H54 (cell line): ENCODE measurements at regions not wholly inside any gene's neighbourhood (a gene's known extent, or its start where the extent isn't known, plus 50 kb on each side); places are given as distances from the start of the nearest gene placed in this dataset.
"Not testable (repeated sequence)": the region's sequence is repeated elsewhere in the genome, so short reads cannot be mapped to it uniquely, and the experiment has no call there.

ENCODE experiments used
- DNase-seq: peaks from one replicate; pipeline ENCODE4 v3.0.0; 2011; ENCODE audit warnings: low spot score, mixed read lengths; ENCODE audit not compliant: insufficient read length
- FAIRE-seq: peaks from 3 replicates; lab custom pipeline; 2011; peaks lifted over from hg19 to GRCh38; lab: Jason Lieb, UNC
- POLR2A ChIP-seq: IDR thresholded peaks from 2 replicates; pipeline ENCODE4 v1.6.1; 2011; ENCODE audit warnings: low read depth, mild to moderate bottlenecking, low read length

DNA sequence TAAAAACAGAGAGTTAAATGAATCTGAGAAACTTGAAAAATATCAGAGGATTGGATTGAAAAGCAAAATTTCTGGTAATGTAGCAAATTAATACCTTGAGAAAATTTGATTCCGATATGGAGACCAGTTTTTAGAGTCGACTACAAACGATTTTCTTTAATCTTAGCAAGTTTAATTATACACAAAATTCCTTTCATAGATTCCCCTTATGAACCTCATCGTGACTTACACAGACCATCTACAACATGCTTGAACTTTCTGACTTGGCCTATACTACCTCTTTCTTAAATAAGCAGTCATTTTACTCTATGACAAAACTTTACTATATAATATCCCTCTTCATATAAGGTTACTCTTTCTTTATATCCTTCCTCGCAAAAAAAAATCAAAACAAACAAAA is 769.6 kb upstream of the CRIM1 start:
- DNase-seq (no peak), FAIRE-seq (no peak)
- TF ChIP-seq POLR2A, result no peak

DNA sequence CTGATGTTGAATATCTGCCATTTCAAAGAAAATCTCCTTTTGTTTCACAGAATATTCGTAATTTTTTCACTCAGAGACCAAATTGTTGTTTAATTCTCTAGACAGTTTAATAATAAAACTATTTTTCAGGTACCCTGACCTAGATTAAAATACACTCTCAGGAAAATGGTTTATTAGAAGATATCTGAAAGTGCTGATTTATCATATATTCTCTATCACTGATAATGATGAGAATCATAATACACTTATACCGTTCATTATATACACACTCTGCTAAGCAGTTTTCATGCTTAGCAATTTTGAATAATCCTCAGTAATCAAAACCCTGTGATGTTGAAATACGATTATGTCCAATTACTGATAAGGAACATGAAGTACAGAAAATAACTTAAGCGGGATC is 772.9 kb upstream of the CRIM1 start:
- TF ChIP-seq POLR2A, result no peak
- FAIRE-seq (no peak), DNase-seq (no peak)

DNA sequence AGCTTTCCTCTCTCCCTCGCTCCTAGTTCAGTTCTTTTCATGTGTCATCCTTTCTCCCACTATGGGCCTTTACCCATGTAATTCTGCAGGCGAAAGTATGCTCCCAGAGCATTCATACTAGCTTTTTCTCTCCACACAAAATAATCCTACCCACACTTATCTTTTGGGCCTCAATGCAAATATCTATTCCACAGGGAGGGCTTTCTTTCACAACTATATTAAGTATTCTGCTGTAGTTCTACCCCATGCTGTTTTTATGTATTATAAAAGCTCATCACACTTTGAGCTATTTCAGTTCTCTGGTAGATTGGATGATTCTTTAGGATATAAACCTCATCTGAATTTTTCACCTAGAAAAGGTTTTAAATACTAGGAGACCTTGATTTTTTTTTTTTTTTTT is 774.6 kb upstream of the CRIM1 start:
- FAIRE-seq (no peak), DNase-seq (no peak)
- TF ChIP-seq POLR2A, result no peak

DNA sequence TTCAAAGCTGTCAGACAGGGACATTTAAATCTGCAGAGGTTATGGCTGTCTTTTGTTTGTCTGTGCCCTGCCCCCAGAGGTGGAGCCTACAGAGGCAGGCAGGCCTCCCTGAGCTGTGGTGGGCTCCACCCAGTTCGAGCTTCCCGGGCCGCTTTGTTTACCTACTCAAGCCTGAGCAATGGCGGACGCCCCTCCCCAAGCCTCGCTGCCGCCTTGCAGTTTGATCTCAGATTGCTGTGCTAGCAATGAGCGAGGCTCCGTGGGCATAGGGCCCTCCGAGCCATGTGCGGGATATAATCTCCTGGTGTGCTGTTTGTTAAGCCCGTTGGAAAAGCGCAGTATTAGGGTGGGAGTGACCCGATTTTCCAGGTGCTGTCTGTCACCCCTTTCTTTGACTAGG is 787.0 kb upstream of the CRIM1 start:
- FAIRE-seq, result not testable (repeated sequence)

DNA sequence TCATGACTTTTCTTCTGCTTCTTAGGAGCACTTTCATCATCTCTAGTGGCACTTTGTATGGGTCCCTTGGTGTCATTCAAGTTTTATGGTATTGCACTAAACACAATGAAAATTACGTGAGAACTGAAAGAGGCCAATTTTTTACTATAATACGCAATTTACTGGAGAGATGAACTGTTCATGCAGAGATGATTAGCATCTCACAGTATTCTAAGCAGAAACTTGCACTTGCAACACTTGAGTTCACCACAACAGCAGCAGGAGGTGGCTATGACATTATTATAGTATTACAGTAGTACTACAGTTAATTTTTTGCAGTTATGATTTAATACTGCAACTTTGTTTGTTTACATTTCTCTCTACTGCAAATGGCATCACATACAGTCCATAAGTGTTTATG is 793.1 kb upstream of the CRIM1 start:
- DNase-seq (no peak), FAIRE-seq (no peak)
- TF ChIP-seq POLR2A, result no peak

More for the DNA sequence above, 787.0 kb upstream of the CRIM1 start:
- not testable (repeated sequence) for DNase-seq

DNA sequence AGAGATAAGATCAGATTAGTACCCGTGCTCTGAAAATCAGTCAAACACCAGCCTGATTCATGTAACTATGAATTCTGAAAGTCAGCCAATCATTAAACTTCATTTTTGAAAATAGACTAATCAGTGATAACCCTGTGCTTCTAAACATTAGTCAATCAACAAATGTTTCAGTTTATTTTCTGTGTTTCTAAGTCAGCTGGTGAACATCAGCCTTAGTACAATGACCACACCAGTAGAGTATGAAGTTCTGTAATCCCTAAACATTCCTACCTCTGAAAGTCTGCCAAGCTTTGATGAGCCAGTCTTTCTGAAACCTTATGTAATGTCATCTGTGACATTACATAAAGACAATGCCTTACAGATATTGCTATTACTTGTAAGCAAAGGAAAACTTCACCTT is 807.4 kb upstream of the CRIM1 start:
- DNase-seq (no peak), FAIRE-seq (peak; percentile 90)
- TF ChIP-seq POLR2A, result no peak

DNA sequence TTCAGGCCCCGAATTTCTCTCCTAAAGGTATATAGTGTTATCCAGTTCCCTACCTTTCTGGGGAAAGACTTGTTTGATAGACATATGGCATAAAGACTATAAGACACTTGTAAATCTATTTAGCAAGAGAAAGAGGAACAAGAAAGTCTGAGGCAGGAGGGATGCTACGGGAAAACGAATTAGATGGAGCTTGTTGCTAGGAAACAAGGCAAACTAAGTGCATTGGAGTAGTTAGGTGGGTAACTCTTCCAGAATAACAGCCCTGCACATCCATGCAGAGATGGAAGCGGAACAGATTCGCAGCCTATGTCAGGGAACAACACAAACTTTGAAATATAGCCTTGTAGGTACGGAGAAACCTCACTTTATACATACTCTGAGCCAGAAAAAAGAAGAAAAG is 810.3 kb upstream of the CRIM1 start:
- no peak for TF ChIP-seq POLR2A
- DNase-seq (no peak), FAIRE-seq (no peak)

DNA sequence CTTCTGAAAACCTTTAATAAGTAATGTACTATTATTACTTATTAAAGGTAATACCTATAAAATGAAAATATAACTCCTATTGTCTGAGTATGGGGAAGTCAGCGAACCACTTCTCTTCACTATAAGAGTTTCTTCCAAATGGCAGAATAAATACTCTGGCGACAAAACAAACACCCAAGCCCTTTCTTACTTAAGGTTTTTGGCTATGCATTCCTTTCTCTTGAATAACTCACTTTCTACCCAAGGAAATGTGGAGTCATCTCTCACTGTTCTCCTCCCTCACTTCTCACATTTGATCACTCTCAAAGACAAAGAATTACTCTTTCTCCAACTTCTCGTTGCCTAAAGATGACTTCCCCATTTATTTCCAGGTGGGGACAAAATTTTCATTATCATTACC is 816.8 kb upstream of the CRIM1 start:
- no peak for TF ChIP-seq POLR2A
- DNase-seq (peak; percentile 1), FAIRE-seq (peak; percentile 66)

DNA sequence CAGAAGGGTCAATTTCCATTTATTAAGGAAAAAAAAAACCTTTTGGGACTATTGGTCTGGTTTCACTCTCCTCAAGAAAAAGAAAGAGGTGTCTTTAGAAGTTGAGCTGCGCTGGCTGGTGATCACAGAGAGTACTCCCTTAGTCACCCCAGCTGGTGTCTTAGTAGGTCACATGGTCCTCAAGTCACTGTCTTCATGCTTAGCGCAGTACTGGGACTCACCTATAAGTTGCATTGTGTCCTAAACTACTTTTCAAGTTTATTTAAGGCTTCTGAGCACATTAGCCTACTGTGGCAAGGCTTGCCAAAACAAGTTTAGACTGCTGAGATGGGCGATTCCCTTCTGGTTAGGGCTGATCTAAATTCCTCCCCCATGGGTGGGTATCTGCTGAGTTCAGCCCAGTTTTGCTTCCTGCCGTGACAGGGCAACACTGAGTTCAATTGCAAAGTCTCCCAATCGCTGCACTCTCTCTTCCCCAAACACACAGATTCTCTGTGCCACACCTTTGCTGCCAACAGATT is 824.9 kb upstream of the CRIM1 start:
- FAIRE-seq (no peak), DNase-seq (no peak)
- no peak for TF ChIP-seq POLR2A

DNA sequence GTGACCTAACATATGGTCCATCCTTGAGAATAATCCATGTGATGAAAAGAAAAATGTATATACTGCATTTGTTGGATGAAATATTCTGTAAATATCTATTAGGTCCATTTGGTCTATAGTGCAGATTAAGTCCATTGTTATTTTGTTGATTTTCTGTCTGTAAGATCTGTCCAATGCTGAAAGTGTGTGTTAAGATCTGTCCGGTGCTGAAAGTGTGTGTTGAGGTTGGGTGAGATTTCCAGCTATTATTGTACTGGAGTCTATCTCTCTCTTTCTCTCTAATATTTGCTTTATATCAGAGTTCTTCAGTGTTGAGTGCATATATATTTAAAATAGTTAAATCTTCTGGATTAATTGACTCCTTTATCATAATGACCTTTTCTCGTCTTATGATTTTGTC is 828.8 kb upstream of the CRIM1 start:
- DNase-seq, result no peak
- FAIRE-seq, result no peak
- no peak for TF ChIP-seq POLR2A

DNA sequence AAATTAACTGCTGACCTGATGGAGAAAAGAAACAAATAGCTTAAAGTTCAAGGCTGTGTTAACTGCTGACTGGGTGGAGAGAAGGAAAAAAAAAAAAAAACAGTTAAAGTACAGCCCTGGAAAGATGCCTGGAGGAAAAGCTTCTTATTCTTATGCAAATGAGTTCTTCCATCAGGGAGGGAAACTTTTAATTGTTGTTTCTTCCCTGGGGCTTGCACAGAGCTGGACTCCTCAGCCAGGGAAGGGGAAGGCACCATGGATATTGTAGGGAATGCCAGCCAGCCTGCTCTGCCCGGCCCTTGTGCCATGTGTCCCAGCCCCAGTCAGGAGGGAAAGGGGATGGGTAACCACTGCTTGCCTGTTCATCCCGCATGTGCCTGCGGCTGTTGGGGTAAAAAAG is 833.1 kb upstream of the CRIM1 start:
- DNase-seq (no peak), FAIRE-seq (no peak)
- TF ChIP-seq POLR2A, result no peak

DNA sequence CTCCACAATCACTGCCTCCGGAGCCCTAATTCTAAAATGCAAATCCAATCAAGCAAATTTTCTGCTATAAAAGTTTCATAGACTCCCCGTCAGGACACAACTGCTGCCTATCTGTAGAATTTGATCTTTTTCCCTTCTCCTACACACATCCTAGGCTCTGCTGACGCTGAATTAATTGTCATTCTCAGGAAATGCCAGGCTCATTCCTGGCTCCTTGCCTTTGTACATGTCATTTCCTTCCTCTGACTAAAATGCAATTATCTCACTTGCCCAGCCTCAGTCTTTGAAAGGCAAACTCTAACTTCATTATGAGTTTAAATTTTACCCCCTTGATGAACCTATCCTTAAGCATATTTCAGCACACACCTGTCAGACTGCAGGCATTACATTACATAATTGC is 844.9 kb upstream of the CRIM1 start:
- FAIRE-seq, result peak; percentile 88
- DNase-seq, result no peak

DNA sequence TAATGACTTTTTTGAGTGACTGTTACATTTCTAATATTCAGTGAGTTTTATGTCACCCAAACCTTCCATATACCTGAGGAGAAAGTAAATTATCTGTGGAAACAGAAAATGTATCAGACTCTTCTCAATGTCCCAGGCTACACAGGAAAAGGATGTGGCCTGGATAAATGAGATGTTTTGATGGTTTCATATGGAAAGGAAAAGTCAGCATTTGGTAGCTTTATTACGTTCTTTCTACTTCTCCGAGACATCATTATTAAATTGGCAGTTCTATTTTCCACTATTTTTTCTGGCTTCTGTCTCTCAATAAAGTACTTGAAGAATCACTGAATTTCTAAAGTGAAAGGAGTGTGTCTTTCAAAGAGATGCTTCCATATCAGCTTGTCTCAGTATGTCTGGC is 847.0 kb upstream of the CRIM1 start:
- DNase-seq, result no peak
- no peak for FAIRE-seq
- TF ChIP-seq POLR2A, result no peak

More for the DNA sequence above, 844.9 kb upstream of the CRIM1 start:
- no peak for TF ChIP-seq POLR2A

DNA sequence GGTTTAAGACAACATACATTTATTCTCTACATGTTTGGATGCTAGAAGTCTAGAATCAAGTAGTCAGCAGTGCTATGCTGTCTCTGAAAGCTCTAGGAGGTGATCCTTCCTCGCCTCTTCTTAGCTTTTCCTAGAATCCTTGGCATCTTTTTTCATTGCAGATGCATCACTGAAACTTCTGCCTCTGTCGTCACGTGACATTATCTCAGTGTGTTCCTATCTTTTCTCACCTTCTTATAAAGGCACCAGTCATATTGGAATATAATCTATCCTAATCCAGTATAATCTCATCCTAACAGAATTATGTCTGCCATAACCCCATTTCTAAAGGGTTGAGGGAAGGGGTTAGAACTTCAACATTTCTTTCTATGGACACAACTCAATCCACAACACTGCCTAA is 851.2 kb upstream of the CRIM1 start:
- FAIRE-seq, result peak; percentile 41
- no peak for DNase-seq
- TF ChIP-seq POLR2A, result no peak

DNA sequence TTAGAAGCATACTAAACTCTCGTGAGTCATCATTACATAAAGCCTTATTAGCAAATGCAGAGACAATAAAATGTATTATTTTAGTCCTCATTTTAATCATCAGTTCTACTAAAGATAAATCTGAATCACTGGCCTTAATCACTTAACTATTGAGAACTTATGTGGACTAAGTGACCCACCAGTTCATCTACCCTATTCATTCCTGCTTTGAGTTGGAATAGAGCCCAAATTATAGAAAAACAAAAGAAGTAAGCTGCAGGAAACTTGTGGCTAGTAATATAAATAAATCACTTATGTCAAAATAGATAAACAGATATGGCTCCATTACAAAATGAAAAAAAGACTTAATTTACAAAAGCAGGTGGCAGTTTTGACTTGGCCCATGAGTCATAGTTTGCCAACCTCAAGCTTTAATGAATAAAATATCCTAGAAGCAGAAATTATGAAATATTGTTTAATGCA is 851.8 kb upstream of the CRIM1 start:
- no peak for TF ChIP-seq POLR2A

DNA sequence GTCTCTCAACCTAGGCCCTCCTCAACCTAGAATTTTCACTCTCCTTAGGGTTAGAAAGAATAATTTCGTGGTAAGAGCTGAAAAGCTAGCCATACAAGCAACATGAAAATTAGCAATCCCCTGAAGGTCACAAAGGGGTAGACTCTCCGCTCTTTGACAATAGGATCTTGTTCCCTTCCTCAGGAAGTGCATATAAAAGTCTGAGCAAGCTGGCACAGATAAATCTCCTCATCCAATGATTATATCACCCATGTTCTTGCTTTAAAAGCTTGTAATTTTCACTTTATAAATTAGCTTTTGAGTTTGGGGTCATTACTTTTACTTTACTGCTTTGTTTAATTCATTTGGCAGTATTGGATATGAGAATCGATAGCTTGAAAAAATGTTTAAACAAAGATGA is 852.3 kb upstream of the CRIM1 start:
- no peak for TF ChIP-seq POLR2A
- FAIRE-seq (peak; percentile 50), DNase-seq (no peak)

More for the DNA sequence above, 851.8 kb upstream of the CRIM1 start:
- DNase-seq (no peak), FAIRE-seq (no peak)
